CD4-positive, alpha-beta T cell treated with Interleukin-17A for 4 hours (primary cell): ENCODE measurements at regions not wholly inside any gene's neighbourhood (a gene's known extent, or its start where the extent isn't known, plus 50 kb on each side); places are given as distances from the start of the nearest gene placed in this dataset.

Experiments
- DNase-seq: peaks from one replicate; pipeline ENCODE4 v3.0.0-alpha.2; 2020; ENCODE audit warnings: mixed read lengths

DNA sequence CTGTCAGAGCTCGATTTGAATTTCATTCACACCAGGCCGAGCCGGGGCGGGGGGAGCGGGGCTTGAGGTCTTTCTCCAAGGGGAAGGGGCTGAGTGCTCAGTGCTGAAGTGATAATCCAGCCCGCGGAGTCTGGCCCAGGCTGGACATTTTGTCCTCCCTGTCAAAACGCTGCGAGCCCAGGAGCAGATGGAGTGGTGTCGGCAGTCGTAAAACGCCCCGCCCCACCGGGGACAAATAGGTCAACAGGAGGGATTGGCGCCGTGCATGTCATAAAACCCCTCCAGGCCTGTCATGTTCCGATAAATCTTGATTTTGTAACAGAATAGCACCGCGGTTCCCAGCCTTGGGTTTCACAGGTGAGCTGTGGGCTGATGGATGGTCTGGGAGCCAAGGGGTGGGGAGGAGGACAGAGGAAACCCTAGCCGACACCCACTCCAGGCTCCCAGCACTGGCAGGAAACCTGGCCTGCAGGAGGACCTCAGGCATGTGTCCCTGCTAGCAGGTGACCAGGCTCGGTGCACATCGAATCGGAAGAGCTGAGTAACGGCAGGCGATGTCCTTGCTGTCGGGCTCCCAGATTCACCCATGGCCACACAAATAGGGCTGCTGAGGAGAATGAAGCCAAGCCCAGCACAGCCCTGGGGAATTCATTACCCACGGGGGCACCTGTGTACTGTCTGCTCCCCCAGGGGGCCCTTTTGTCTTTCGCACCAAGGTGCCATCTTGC lies 341.4 kb downstream of the FOXL1 start:
- no peak for DNase-seq

- DNase-seq: no peak
Observed at GRCh38 chr16:86921289-86921688, 342.9 kb downstream of the FOXL1 start.

DNA sequence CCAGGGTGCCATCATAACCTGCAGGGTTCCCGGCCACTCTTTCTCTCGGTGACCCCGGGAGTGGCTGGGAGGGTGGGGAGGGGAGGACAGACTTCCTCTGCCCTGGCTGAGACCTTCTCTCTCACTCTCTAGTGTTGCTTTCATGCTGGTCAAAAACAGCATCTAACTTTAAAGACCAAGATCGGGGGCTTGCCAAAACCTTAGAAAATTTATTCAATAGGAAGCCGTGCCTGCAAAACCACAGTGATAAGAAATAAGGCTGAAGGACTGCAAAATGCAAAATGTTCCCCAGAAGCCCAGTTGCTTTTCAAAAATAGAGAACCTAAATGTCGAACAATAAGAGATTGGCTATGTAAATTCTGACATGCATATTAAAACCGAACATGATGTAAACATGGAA lies 344.0 kb downstream of the FOXL1 start:
- no peak for DNase-seq

DNA sequence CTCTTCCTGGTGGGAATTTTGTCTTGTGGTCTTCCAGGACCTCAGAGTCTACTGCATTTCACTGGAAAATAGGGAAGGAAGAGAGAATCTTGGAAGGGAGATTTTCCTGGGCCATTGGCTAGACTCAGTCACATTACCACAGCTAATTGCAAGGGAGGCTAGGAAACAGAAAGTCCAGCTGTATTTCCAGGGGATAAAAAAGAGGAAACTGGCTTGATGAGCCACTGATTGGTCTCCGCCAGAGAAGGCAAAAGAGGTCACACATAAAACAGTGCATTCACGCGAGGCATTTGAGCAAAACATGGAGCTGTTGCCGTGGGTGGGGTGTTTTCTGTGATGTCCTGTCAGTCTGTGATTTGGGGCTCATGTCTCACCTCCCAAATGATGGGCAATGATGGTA lies 345.3 kb downstream of the FOXL1 start:
- no peak for DNase-seq

DNA sequence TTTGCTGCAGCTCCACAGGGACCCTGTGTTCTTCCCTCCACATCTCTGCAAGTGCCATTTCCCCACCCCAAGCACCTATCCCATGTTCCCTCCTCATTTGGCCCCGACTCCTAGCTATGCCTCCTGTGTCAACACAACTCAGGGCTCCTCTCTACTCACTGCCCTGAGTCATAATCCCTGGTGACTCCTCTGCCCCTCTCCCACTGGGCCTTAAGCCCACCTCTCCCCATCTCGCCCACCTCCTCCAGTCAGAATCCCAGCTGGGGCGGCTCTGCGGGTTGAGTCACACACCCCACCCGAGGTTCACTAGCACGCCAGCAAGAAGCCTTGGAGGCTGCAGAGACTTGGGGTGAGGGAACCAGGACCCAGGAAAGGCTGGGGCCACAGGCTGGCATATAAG lies 346.2 kb downstream of the FOXL1 start:
- DNase-seq: no peak

- DNase-seq: no peak
Observed at GRCh38 chr16:86925067-86925791, 346.9 kb downstream of the FOXL1 start.

DNA sequence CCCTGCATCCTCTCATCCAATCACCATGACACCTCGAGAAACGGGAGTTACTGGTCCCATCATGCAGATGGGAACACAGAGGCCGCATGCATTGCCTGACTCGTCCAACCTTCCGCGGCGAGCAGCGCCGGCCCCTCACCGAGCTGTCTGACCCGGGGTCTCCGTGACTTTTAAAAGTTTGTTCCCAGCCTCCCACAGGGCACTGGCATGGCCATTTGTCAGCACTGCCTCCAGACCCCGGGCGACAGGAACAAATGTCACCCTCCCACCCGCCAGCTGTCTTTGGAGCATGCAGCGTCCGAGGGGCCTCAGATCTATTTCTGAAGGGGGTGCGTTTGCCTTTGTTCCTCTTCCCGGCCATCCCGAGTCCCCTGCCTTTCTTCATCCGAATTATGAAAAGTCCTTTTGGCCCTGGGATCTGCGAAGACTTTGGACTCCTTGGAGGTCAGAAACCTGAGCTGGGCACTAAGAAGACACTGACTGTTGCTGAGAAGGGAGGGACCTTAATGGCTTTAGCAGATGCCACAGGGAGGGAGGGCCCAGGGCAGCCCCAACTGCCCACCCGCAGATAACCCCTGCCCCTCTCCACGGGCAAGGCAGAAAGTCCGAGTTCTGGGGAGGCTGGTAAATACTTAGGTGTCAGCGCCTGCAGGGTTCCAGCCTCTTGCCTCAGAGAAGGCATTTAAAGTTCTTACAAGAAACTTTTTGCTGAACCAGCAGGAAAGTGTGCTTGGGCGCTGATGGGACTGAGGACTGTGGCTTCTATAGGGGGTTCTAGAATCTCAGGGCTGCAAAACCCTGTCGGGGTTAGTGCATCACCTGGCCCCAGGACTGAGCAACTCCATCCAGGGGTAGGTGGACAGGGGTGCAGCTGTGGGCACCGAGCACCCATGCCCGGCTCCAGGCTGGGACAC lies 348.1 kb downstream of the FOXL1 start:
- DNase-seq: no peak

- DNase-seq: no peak
Observed at GRCh38 chr16:86927699-86928098, 349.4 kb downstream of the FOXL1 start.

- no peak for DNase-seq
Observed at GRCh38 chr16:86928523-86929011, 350.2 kb downstream of the FOXL1 start.

- no peak for DNase-seq
Observed at GRCh38 chr16:86929057-86929871, 350.9 kb downstream of the FOXL1 start.

GRCh38 chr16:86930001-86930400 lies 351.7 kb downstream of the FOXL1 start:
- DNase-seq: no peak

- DNase-seq: no peak
Observed at GRCh38 chr16:86930663-86931373, 352.5 kb downstream of the FOXL1 start.

- DNase-seq: no peak
Observed at GRCh38 chr16:86931410-86931941, 353.1 kb downstream of the FOXL1 start.

DNA sequence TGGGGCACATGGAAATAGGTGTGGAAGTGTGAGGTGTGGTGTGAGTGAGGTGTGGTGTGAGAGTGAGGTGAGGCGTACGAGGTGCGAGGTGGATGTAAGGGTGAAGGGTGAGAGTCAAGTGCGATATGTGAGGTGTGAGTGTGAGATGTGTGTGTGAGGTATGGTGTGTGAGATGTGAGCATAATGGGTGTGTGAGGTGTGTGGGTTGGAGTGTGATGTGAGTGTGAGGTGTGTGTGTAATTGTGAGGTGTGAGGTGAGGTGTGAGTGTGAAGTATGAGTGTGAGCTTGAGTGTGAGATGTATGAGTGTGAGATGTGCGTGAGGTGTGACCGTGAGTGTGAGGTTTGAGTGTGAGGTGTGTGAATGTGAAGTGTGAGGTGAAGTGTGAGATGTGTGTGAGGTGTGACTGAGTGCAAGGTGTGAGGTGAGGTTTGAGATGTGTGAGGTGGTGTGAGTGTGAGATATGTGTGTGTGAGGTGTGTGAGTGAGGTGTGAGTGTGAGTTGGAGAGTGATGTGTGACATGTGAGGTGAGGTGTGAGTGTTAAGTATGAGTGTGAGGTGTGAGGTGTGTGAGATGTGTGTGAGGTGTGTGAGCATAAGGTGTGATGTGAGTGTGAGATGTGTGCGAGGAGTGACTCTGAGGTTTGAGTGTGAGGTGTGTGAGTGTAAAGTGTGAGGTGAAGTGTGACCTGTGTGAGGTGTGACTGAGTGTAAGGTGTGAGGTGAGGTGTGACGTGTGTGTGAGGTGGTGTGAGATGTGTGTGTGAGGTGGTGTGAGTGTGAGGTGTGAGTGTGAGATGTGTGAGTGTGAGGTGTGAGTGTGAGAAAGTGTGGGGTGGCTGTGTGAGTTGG lies 354.0 kb downstream of the FOXL1 start:
- no peak for DNase-seq

- no peak for DNase-seq
Observed at GRCh38 chr16:86934581-86935375, 356.4 kb downstream of the FOXL1 start.

- no peak for DNase-seq
Observed at GRCh38 chr16:86939609-86940008, 361.3 kb downstream of the FOXL1 start.

DNA sequence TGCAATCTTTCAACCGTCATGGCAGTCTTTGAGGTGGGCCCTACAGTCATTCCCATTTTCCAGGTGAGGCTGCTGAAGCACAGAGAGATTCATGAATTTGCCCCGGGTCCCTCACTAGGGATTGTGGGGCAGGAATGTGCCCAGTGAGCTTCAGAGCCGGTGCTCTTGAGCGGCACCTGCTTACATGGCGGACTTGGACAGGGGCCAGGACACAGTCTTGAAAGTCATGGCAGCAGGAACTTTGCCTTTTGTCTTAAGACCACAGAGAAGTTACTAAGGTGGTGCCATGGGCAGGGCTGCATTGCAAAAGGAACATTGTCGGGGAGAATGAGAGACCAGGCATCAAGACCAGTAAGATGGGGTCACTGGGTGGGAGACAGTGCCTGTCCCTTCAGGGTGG lies 363.4 kb downstream of the FOXL1 start:
- no peak for DNase-seq

GRCh38 chr16:86942151-86943051 lies 364.1 kb downstream of the FOXL1 start:
- no peak for DNase-seq
